IPS DF 6.9 (cell line): ENCODE measurements at regions not wholly inside any gene's neighbourhood (a gene's known extent, or its start where the extent isn't known, plus 50 kb on each side); places are given as distances from the start of the nearest gene placed in this dataset.
A peak's percentile ranks its signal among the peaks of the same experiment; 100 is the strongest.

Source experiments
- DNase-seq: peaks from one replicate; pipeline ENCODE4 v3.0.0-alpha.2; 2013; ENCODE audit warnings: low read depth, low spot score
- H3K27ac ChIP-seq: one replicate; pipeline ENCODE4 v1.5.1; 2013; ENCODE audit warnings: low read length, control low read depth
- H3K27me3 ChIP-seq: 2 replicates; pipeline ENCODE4 v1.6.1; 2013; ENCODE audit warnings: mild to moderate bottlenecking, low read length; ENCODE audit not compliant: control insufficient read depth, insufficient read depth
- H3K36me3 ChIP-seq: 2 replicates; pipeline ENCODE4 v1.6.1; 2013; ENCODE audit warnings: low read length; ENCODE audit not compliant: control insufficient read depth, insufficient read depth
- H3K4me1 ChIP-seq: 2 replicates; pipeline ENCODE4 v1.6.1; 2013; ENCODE audit warnings: low read length; ENCODE audit not compliant: control insufficient read depth, insufficient read depth
- H3K4me3 ChIP-seq: 2 replicates; pipeline ENCODE4 v1.5.1; 2013; ENCODE audit warnings: mild to moderate bottlenecking, low read length
- H3K9me3 ChIP-seq: 2 replicates; pipeline ENCODE4 v1.6.1; 2013; ENCODE audit warnings: low read length, inconsistent platforms; ENCODE audit not compliant: control insufficient read depth, insufficient read depth
- WGBS: extraction: QIAGEN DNeasy Blood & Tissue Kit; methylation state at CpG from one replicate; pipeline ENCODE4 v1.1.7; 2013; ENCODE audit warnings: mixed read lengths, missing lambda C conversion rate; ENCODE audit not compliant: insufficient read length, insufficient coverage; 5-methylcytosine and 5-hydroxymethylcytosine counted together

- no peak overlapping the region for H3K4me3 ChIP-seq
- peak; percentile 31 for DNase-seq
- H3K4me1 ChIP-seq, result no peaks in the 10 kb centered on the region
- H3K27me3 ChIP-seq, result no peaks in the 10 kb centered on the region
- H3K27ac ChIP-seq, result no peak overlapping the region
- H3K36me3 ChIP-seq, result no peaks in the 10 kb centered on the region
- no CpG with 5 or more reads among the region's 7 CpGs for WGBS
- no peaks in the 10 kb centered on the region for H3K9me3 ChIP-seq
These were observed 171.9 kb downstream of the FGFR2 start for GRCh38 chr10:121426307-121426706.
